Stimulated activated naive CD4-positive, alpha-beta T cell (primary cell): ENCODE measurements at regions not wholly inside any gene's neighbourhood (a gene's known extent, or its start where the extent isn't known, plus 50 kb on each side); places are given as distances from the start of the nearest gene placed in this dataset.
A peak's percentile ranks its signal among the peaks of the same experiment; 100 is the strongest.

Source experiments
- DNase-seq, 6 experiments: peaks; one replicate each; lab custom pipeline; 2025; lab: John Stamatoyannopoulos, UW

- no peak for DNase-seq
Observed at GRCh38 chr3:188974856-188975599, 196.7 kb upstream of the TPRG1 start.

GRCh38 chr3:188975600-188976314, 196.0 kb upstream of the TPRG1 start:
- DNase-seq = no peak

- DNase-seq = no peak
Observed at GRCh38 chr3:188976407-188976806, 195.4 kb upstream of the TPRG1 start.

- DNase-seq = no peak
Observed at GRCh38 chr3:188978421-188979171, 193.2 kb upstream of the TPRG1 start.

- no peak for DNase-seq
Observed at GRCh38 chr3:188979248-188979647, 192.5 kb upstream of the TPRG1 start.

- DNase-seq = no peak
Observed at GRCh38 chr3:188979669-188980310, 192.0 kb upstream of the TPRG1 start.

GRCh38 chr3:188993181-188993580, 178.6 kb upstream of the TPRG1 start:
- DNase-seq = no peak

GRCh38 chr3:189001559-189001958, 170.2 kb upstream of the TPRG1 start:
- DNase-seq = no peak

- no peak for DNase-seq
Observed at GRCh38 chr3:189003410-189003809, 168.4 kb upstream of the TPRG1 start.

GRCh38 chr3:189013224-189013888, 158.4 kb upstream of the TPRG1 start:
- no peak for DNase-seq

- no peak for DNase-seq
Observed at GRCh38 chr3:189014526-189014925, 157.2 kb upstream of the TPRG1 start.

- DNase-seq = peak in 1 of 6 experiments; percentile 2
Observed at GRCh38 chr3:189022576-189023466, 148.9 kb upstream of the TPRG1 start.

GRCh38 chr3:189025866-189026265, 145.9 kb upstream of the TPRG1 start:
- DNase-seq = no peak

- DNase-seq = no peak
Observed at GRCh38 chr3:189027626-189028155, 144.1 kb upstream of the TPRG1 start.

GRCh38 chr3:189038773-189039745, 132.7 kb upstream of the TPRG1 start:
- no peak for DNase-seq

GRCh38 chr3:189040656-189041335, 131.0 kb upstream of the TPRG1 start:
- DNase-seq = no peak

GRCh38 chr3:189041482-189042090, 130.2 kb upstream of the TPRG1 start:
- DNase-seq = peak; percentile 5 to 71 (median 58)

- DNase-seq = no peak
Observed at GRCh38 chr3:189042832-189043231, 128.9 kb upstream of the TPRG1 start.
